ENCODE measurements at regions not wholly inside any gene's neighbourhood (a gene's known extent, or its start where the extent isn't known, plus 50 kb on each side); places are given as distances from the start of the nearest gene placed in this dataset.

DNA sequence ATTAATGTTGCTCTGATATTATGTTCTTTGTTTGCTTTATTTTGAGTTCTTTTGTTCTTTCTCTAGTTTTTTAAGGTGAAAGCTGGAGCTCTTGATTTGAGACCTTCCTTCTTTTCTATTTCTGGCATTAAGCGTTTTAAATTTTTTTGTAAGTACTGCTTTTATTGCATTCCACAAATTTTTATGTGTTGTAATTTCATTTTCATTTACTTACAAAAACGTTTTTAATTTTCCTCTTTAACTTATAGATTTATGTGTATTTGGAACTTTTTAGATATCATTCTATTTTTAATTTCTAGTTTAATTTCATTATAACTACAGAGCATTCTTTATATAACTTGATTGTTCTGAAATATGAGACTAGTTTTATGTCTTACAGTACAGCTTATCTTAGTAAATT, 395.6 kb downstream of the ETV1 start:
- no peaks in the 10 kb centered on the region for H3K27me3 ChIP-seq (replicated peaks in 1 of 2; ENCODE audit: control insufficient read depth in 2 of 2, insufficient read depth in 2 of 2, low read length in 1 of 2)
- H3K4me2 ChIP-seq (ENCODE audit: control insufficient read depth, insufficient read depth), result no peak overlapping the region
- DNase-seq (ENCODE audit: low read depth, low spot score) (no peak), ATAC-seq (no peak), FAIRE-seq (no peak)
- H3K4me3 ChIP-seq, result no peak overlapping the region
- intact Hi-C loops (cut with micrococcal nuclease; ENCODE audit: unreplicated experiment) (no loop called here), in situ Hi-C loops (cut with MboI) (no loop called here)
- no TSS peak for BruUV-seq (replicated peaks)
- no peaks in the 10 kb centered on the region for H4K20me1 ChIP-seq (ENCODE audit: control insufficient read depth, insufficient read depth)
- H3K4me1 ChIP-seq (ENCODE audit: control insufficient read depth, insufficient read depth, low read length), result no peaks in the 10 kb centered on the region
- H3K79me2 ChIP-seq (ENCODE audit: control insufficient read depth, insufficient read depth, low read length), result no peaks in the 10 kb centered on the region
- 47% methylated on average over 2 of the region's 2 CpGs for WGBS (ENCODE audit: insufficient coverage, insufficient replicate concordance, low lambda C conversion rate, missing lambda C conversion rate)
- SMC1A ChIA-PET (ENCODE audit: uncharacterized antibody, unreplicated experiment), result no interaction called here
- RAD21 ChIA-PET (ENCODE audit: unreplicated experiment), result no interaction called here
- no peaks in the 10 kb centered on the region for H3K36me3 ChIP-seq (ENCODE audit: control insufficient read depth in 2 of 2, insufficient read depth in 2 of 2, low read length in 1 of 2)
- CTCF ChIA-PET, result no interaction called here
- POLR2A ChIA-PET, result no interaction called here
- H3K27ac ChIP-seq (ENCODE audit: control insufficient read depth, insufficient read depth), result no peak overlapping the region
- TF ChIP-seq MYC (IDR thresholded peaks at IDR 0.05; ENCODE audit: insufficient read depth, insufficient read length, insufficient replicate concordance, low read length, severe bottlenecking) (no peak), IKZF1 (conservative IDR thresholded peaks at IDR 0.05) (no peak), DPF2 (IDR thresholded peaks at IDR 0.05) (no peak), CREB1 (IDR thresholded peaks at IDR 0.05; ENCODE audit: low read depth) (no peak), CBX3 (IDR thresholded peaks at IDR 0.05; ENCODE audit: borderline replicate concordance, low read depth) (no peak), RELA (IDR thresholded peaks at IDR 0.05; ENCODE audit: borderline replicate concordance, partially characterized antibody) (no peak), TCF12 (IDR thresholded peaks at IDR 0.05; ENCODE audit: low read depth, low read length) (no peak), EP300 (IDR thresholded peaks at IDR 0.05; ENCODE audit: borderline replicate concordance in 1 of 2, control insufficient read depth in 1 of 2, low read depth in 2 of 2, low read length in 2 of 2) (no peak), RB1 (IDR thresholded peaks at IDR 0.05; ENCODE audit: borderline replicate concordance) (no peak), EED (IDR thresholded peaks at IDR 0.05; ENCODE audit: low read depth) (no peak), LARP7 (IDR thresholded peaks at IDR 0.05) (no peak), RUNX3 (IDR thresholded peaks at IDR 0.05; ENCODE audit: low read length) (no peak), ZNF24 (IDR thresholded peaks at IDR 0.05) (no peak)
- TF ChIP-seq, protein P1, sequence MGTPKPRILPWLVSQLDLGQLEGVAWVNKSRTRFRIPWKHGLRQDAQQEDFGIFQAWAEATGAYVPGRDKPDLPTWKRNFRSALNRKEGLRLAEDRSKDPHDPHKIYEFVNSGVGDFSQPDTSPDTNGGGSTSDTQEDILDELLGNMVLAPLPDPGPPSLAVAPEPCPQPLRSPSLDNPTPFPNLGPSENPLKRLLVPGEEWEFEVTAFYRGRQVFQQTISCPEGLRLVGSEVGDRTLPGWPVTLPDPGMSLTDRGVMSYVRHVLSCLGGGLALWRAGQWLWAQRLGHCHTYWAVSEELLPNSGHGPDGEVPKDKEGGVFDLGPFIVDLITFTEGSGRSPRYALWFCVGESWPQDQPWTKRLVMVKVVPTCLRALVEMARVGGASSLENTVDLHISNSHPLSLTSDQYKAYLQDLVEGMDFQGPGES (IDR thresholded peaks at IDR 0.05), result no peak
- TF ChIP-seq, protein P2, sequence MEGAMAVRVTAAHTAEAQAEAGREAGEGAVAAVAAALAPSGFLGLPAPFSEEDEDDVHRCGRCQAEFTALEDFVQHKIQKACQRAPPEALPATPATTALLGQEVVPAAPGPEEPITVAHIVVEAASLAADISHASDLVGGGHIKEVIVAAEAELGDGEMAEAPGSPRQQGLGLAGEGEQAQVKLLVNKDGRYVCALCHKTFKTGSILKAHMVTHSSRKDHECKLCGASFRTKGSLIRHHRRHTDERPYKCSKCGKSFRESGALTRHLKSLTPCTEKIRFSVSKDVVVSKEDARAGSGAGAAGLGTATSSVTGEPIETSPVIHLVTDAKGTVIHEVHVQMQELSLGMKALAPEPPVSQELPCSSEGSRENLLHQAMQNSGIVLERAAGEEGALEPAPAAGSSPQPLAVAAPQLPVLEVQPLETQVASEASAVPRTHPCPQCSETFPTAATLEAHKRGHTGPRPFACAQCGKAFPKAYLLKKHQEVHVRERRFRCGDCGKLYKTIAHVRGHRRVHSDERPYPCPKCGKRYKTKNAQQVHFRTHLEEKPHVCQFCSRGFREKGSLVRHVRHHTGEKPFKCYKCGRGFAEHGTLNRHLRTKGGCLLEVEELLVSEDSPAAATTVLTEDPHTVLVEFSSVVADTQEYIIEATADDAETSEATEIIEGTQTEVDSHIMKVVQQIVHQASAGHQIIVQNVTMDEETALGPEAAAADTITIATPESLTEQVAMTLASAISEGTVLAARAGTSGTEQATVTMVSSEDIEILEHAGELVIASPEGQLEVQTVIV (IDR thresholded peaks at IDR 0.05; ENCODE audit: borderline replicate concordance, partially characterized antibody), result no peak
- H3K9me3 ChIP-seq (replicated peaks; ENCODE audit: control insufficient read depth, insufficient read depth, low read length), result no peaks in the 10 kb centered on the region; the same call in 2 of the 3 replicates
- no peak overlapping the region for H3K9ac ChIP-seq (ENCODE audit: control insufficient read depth, insufficient read depth, low read length)
- no peak overlapping the region for H2AFZ ChIP-seq (ENCODE audit: control insufficient read depth, low read depth, low read length)

Measured in GM12878 (cell line).